ENCODE measurements at regions not wholly inside any gene's neighbourhood (a gene's known extent, or its start where the extent isn't known, plus 50 kb on each side); places are given as distances from the start of the nearest gene placed in this dataset.

DNA sequence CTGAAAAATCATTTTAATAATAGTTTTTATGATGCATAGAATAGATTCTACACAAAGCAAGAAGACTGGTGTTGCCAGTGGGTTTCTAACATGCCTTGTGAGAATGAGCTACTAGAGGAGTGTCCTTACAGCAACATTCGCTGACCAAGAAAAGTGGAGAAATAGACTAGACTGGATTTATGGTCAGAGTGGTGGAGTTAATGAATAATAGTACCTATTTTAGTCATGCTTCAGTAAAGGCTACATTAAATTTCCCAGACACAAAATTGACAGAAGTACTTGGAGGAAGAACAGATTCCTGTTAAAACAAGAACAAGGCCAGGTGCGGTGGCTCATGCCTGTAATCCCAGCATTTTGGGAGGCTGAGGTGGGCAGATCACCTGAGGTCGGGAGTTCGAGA is 539.2 kb downstream of the ETS1 start:
- 83 to 93% methylated on average over 1 to 4 of the region's 4 CpGs for WGBS, 2 experiments (ENCODE audit: insufficient coverage in 1 of 2, insufficient read length in 1 of 2)
- no peak for DNase-seq
- no peak overlapping the region for H3K27ac Mint-ChIP-seq

DNA sequence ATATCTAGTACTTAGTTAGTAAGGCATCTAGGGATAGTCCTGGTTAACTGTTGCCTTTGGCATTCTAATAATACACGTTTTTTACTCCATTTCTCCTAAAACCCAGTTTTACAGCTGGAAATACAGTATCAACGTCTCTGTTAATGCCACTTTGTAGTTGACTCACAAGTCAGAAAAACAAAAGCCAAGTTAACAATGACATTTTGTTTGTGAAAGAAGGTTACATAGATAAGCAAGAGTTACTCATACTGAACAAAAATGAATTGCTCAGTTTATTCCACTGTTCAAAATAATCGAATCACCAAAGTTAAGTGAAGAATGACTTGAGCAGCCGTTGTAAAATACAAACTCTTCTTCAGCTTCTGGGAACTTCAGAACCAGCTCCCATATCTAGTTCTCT is 540.3 kb downstream of the ETS1 start:
- no peaks in the 10 kb centered on the region for H3K36me3 Mint-ChIP-seq (ENCODE audit: low read depth)
- no peak overlapping the region for H3K27ac ChIP-seq (ENCODE audit: low read depth, low read length)
- no peak overlapping the region for H3K4me3 Mint-ChIP-seq
- no peaks in the 10 kb centered on the region for H3K27me3 Mint-ChIP-seq (ENCODE audit: insufficient read depth)
- no peak overlapping the region for H3K27ac Mint-ChIP-seq
- H3K9ac ChIP-seq (ENCODE audit: extremely low read depth, low read length, poor library complexity, severe bottlenecking), result no peak overlapping the region
- H3K9me3 ChIP-seq (ENCODE audit: control insufficient read depth, low read length), result peaks cover 23% of the 10 kb centered on the region
- 81 to 100% methylated on average over 2 to 4 of the region's 4 CpGs for WGBS, 2 experiments (ENCODE audit: insufficient coverage in 1 of 2, insufficient read length in 1 of 2)
- H3K4me1 ChIP-seq (ENCODE audit: control insufficient read depth, insufficient read depth, low read length), result no peaks in the 10 kb centered on the region
- peaks cover 12% of the 10 kb centered on the region for H3K9me3 Mint-ChIP-seq
- H3K36me3 ChIP-seq (ENCODE audit: control insufficient read depth, insufficient read depth, low read length), result no peaks in the 10 kb centered on the region
- TF ChIP-seq, protein P1, sequence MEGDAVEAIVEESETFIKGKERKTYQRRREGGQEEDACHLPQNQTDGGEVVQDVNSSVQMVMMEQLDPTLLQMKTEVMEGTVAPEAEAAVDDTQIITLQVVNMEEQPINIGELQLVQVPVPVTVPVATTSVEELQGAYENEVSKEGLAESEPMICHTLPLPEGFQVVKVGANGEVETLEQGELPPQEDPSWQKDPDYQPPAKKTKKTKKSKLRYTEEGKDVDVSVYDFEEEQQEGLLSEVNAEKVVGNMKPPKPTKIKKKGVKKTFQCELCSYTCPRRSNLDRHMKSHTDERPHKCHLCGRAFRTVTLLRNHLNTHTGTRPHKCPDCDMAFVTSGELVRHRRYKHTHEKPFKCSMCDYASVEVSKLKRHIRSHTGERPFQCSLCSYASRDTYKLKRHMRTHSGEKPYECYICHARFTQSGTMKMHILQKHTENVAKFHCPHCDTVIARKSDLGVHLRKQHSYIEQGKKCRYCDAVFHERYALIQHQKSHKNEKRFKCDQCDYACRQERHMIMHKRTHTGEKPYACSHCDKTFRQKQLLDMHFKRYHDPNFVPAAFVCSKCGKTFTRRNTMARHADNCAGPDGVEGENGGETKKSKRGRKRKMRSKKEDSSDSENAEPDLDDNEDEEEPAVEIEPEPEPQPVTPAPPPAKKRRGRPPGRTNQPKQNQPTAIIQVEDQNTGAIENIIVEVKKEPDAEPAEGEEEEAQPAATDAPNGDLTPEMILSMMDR (conservative IDR thresholded peaks at IDR 0.05), result no peak
- no peaks in the 10 kb centered on the region for H3K27me3 ChIP-seq (ENCODE audit: control insufficient read depth, insufficient read depth, low read length, poor library complexity, severe bottlenecking)
- H3K4me1 Mint-ChIP-seq, result peaks cover 5% of the 10 kb centered on the region
- H3K4me3 ChIP-seq (ENCODE audit: low read length), result no peak overlapping the region
- no peak for DNase-seq

More for the DNA sequence above, 539.2 kb downstream of the ETS1 start:
- Mint-ChIP-seq H3K36me3 (ENCODE audit: low read depth) (no peaks in the 10 kb centered on the region), H3K27me3 (ENCODE audit: insufficient read depth) (no peaks in the 10 kb centered on the region), H3K4me1 (peaks cover 5% of the 10 kb centered on the region), H3K4me3 (no peak overlapping the region), H3K9me3 (peaks cover 12% of the 10 kb centered on the region)
- Histone ChIP-seq H3K4me3 (ENCODE audit: low read length) (no peak overlapping the region), H3K9me3 (ENCODE audit: control insufficient read depth, low read length) (peaks cover 23% of the 10 kb centered on the region), H3K27ac (ENCODE audit: low read depth, low read length) (no peak overlapping the region), H3K36me3 (ENCODE audit: control insufficient read depth, insufficient read depth, low read length) (no peaks in the 10 kb centered on the region), H3K9ac (ENCODE audit: extremely low read depth, low read length, poor library complexity, severe bottlenecking) (no peak overlapping the region), H3K4me1 (ENCODE audit: control insufficient read depth, insufficient read depth, low read length) (no peaks in the 10 kb centered on the region), H3K27me3 (ENCODE audit: control insufficient read depth, insufficient read depth, low read length, poor library complexity, severe bottlenecking) (no peaks in the 10 kb centered on the region)
- TF ChIP-seq, protein P1 (conservative IDR thresholded peaks at IDR 0.05), result no peak

DNA sequence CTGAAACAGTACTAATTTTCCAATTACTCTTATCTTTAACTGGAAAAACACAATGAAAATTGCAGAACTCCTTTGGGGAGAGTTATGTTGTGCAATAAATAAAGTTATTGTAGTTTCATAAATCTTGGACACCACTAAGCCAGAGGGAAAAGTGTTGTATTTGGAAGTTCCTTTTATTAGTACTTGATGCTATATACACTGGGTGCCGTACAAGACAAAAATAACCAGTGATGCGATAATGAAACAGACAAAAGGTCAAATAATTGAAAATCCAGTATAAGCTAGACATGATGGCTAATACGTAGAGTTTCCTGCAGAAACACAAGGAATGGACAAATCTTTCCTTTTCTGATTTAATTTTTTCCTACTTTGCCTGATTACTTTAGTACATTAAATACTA is 541.1 kb downstream of the ETS1 start:
- Mint-ChIP-seq H3K9me3 (peaks cover 12% of the 10 kb centered on the region), H3K4me3 (no peak overlapping the region), H3K4me1 (peaks cover 5% of the 10 kb centered on the region), H3K36me3 (ENCODE audit: low read depth) (no peaks in the 10 kb centered on the region), H3K27me3 (ENCODE audit: insufficient read depth) (no peaks in the 10 kb centered on the region), H3K27ac (no peak overlapping the region)
- Histone ChIP-seq H3K36me3 (ENCODE audit: control insufficient read depth, insufficient read depth, low read length) (no peaks in the 10 kb centered on the region), H3K4me1 (ENCODE audit: control insufficient read depth, insufficient read depth, low read length) (no peaks in the 10 kb centered on the region), H3K27ac (ENCODE audit: low read depth, low read length) (no peak overlapping the region), H3K27me3 (ENCODE audit: control insufficient read depth, insufficient read depth, low read length, poor library complexity, severe bottlenecking) (no peaks in the 10 kb centered on the region), H3K4me3 (ENCODE audit: low read length) (no peak overlapping the region), H3K9ac (ENCODE audit: extremely low read depth, low read length, poor library complexity, severe bottlenecking) (no peak overlapping the region), H3K9me3 (ENCODE audit: control insufficient read depth, low read length) (peaks cover 23% of the 10 kb centered on the region)
- TF ChIP-seq, protein P1 (conservative IDR thresholded peaks at IDR 0.05), result no peak
- 93 to 100% methylated on average over 3 of the region's 3 CpGs for WGBS, 2 experiments (ENCODE audit: insufficient coverage in 1 of 2, insufficient read length in 1 of 2)
- no peak for DNase-seq
